GM18498 (cell line): ENCODE measurements at regions not wholly inside any gene's neighbourhood (a gene's known extent, or its start where the extent isn't known, plus 50 kb on each side); places are given as distances from the start of the nearest gene placed in this dataset.
A peak's percentile ranks its signal among the peaks of the same experiment; 100 is the strongest.
"Not testable (repeated sequence)": the region's sequence is repeated elsewhere in the genome, so short reads cannot be mapped to it uniquely, and the experiment has no call there.

Source experiments
- ATAC-seq: cut with Tn5 transposase; IDR thresholded peaks from one replicate; pipeline ENCODE4 v1.9.1; 2021; ENCODE audit warnings: mild to moderate bottlenecking, moderate library complexity; ENCODE audit not compliant: unreplicated experiment

- ATAC-seq = no peak
Observed at GRCh38 chr5:120083851-120084542, 380.1 kb upstream of the PRR16 start.

- ATAC-seq = no peak
Observed at GRCh38 chr5:120084543-120084870, 379.6 kb upstream of the PRR16 start.

- ATAC-seq = no peak
Observed at GRCh38 chr5:120086081-120086480, 378.0 kb upstream of the PRR16 start.

GRCh38 chr5:120088412-120088811 lies 375.7 kb upstream of the PRR16 start:
- ATAC-seq = no peak

- no peak for ATAC-seq
Observed at GRCh38 chr5:120088836-120089235, 375.3 kb upstream of the PRR16 start.

- no peak for ATAC-seq
Observed at GRCh38 chr5:120091376-120091948, 372.6 kb upstream of the PRR16 start.

GRCh38 chr5:120092649-120093048 lies 371.5 kb upstream of the PRR16 start:
- ATAC-seq = no peak

- ATAC-seq = no peak
Observed at GRCh38 chr5:120093178-120093577, 370.9 kb upstream of the PRR16 start.

GRCh38 chr5:120096413-120096812 lies 367.7 kb upstream of the PRR16 start:
- ATAC-seq = peak; percentile 61

GRCh38 chr5:120098426-120098825 lies 365.7 kb upstream of the PRR16 start:
- no peak for ATAC-seq

GRCh38 chr5:120098902-120099535 lies 365.1 kb upstream of the PRR16 start:
- no peak for ATAC-seq

- ATAC-seq = no peak
Observed at GRCh38 chr5:120101771-120102170, 362.3 kb upstream of the PRR16 start.

- peak; percentile 49 for ATAC-seq
Observed at GRCh38 chr5:120103495-120103894, 360.6 kb upstream of the PRR16 start.

- no peak for ATAC-seq
Observed at GRCh38 chr5:120106912-120107525, 357.1 kb upstream of the PRR16 start.

- no peak for ATAC-seq
Observed at GRCh38 chr5:120108586-120109248, 355.4 kb upstream of the PRR16 start.

GRCh38 chr5:120122703-120123102 lies 341.4 kb upstream of the PRR16 start:
- ATAC-seq = no peak

GRCh38 chr5:120124031-120124430 lies 340.1 kb upstream of the PRR16 start:
- no peak for ATAC-seq

GRCh38 chr5:120124961-120125360 lies 339.1 kb upstream of the PRR16 start:
- no peak for ATAC-seq

GRCh38 chr5:120132347-120132746 lies 331.8 kb upstream of the PRR16 start:
- not testable (repeated sequence) for ATAC-seq

- ATAC-seq = no peak
Observed at GRCh38 chr5:120134944-120135343, 329.2 kb upstream of the PRR16 start.

GRCh38 chr5:120137582-120137981 lies 326.5 kb upstream of the PRR16 start:
- no peak for ATAC-seq

- ATAC-seq = no peak
Observed at GRCh38 chr5:120139039-120139438, 325.1 kb upstream of the PRR16 start.
